Large intestine (tissue), 3 donors: ENCODE measurements at regions not wholly inside any gene's neighbourhood (a gene's known extent, or its start where the extent isn't known, plus 50 kb on each side); places are given as distances from the start of the nearest gene placed in this dataset.

Experiments used
- DNase-seq, 2 donors: peaks; one replicate each; pipeline versions ENCODE4 v3.0.0 to v3.0.0-alpha.2; 2013
- H3K27ac ChIP-seq: one replicate; pipeline ENCODE4 v1.5.1; 2013; ENCODE audit warnings: low read length
- H3K27me3 ChIP-seq: 2 replicates; pipeline ENCODE4 v1.6.1; 2013; ENCODE audit warnings: low read length; ENCODE audit not compliant: control insufficient read depth, insufficient read depth
- H3K36me3 ChIP-seq: 2 replicates; pipeline ENCODE4 v1.6.1; 2013; ENCODE audit warnings: low read length; ENCODE audit not compliant: control insufficient read depth, insufficient read depth
- H3K4me1 ChIP-seq: one replicate; pipeline ENCODE4 v1.6.1; 2013; ENCODE audit warnings: low read length; ENCODE audit not compliant: control insufficient read depth, insufficient read depth
- H3K4me3 ChIP-seq: one replicate; pipeline ENCODE4 v1.5.1; 2013; ENCODE audit warnings: low read length
- H3K9me3 ChIP-seq: one replicate; pipeline ENCODE4 v1.6.1; 2013; ENCODE audit warnings: mild to moderate bottlenecking, low read depth, low read length, moderate library complexity; ENCODE audit not compliant: control insufficient read depth
- WGBS: methylation state at CpG from one replicate; pipeline ENCODE4 v1.1.5; 2013; ENCODE audit warnings: low lambda C conversion rate; ENCODE audit not compliant: insufficient coverage; 5-methylcytosine and 5-hydroxymethylcytosine counted together

DNA sequence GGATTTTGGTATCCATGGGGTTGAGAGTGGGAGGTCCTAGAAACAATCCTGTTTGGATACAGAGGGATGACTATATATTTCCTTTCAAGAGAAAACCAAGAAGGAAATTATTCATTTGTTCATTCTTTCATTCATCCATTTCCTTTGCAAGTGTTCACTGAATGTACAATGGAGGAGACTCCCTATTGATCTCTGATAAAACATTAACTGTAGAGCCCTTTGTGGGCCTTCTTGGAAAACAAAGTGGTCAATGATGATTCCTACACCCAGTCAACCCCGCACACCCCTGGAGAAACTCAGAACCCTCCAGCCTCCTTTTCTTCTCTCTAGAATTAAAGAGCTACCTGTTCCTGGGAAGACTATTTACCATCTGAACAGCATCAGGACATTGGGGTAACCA, 247.3 kb downstream of the AUH start:
- WGBS, result no CpG with 5 or more reads among the region's 1 CpG
- Histone ChIP-seq H3K4me1 (peaks cover 11% of the 10 kb centered on the region), H3K27me3 (no peaks in the 10 kb centered on the region), H3K36me3 (no peaks in the 10 kb centered on the region), H3K27ac (no peak overlapping the region), H3K4me3 (no peak overlapping the region), H3K9me3 (peaks cover 14% of the 10 kb centered on the region)
- no peak for DNase-seq

DNA sequence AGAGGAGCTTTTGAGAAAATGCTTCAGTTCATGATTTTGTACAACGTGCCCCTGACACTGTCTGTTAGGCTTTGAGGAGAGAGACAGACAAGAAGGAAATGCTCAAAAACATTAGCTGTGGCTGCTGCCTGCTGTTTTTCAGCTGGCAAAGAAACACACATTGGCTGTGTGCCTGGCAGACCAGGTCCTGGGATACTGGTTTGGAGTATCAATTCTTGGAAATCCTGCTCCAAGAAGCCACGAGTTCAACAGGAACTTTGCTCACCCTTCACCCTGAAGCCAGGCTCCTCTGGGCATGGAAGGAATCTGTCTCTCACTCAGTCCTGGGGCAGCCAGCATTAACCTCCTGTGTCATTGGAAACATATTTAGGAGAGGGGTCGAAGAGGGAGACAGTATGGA, 245.5 kb downstream of the AUH start:
- H3K4me1 ChIP-seq, result peaks cover 11% of the 10 kb centered on the region
- no peak overlapping the region for H3K27ac ChIP-seq
- no peaks in the 10 kb centered on the region for H3K36me3 ChIP-seq
- H3K9me3 ChIP-seq, result peaks cover 14% of the 10 kb centered on the region
- WGBS, result no CpG with 5 or more reads among the region's 3 CpGs
- H3K27me3 ChIP-seq, result no peaks in the 10 kb centered on the region
- no peak overlapping the region for H3K4me3 ChIP-seq
- DNase-seq, result no peak

DNA sequence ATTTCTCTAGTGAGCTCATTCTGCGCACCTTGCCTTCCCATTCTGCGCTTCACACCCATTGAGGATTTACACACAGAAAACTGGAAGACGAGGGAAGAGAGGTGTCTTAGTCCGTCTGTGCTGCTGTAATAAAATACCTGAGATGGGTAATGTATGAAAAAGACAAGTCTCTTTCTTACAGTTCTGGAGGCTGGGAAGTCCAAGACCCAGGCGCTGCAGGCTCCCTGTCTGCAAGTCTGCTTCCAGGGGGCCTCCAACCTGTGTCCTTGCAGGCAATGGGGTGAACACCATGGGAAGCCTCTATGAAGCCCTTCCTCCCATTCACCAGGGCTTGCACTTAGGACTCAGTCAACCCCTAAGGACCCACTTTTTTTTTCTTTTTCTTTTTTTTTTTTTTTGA, 245.0 kb downstream of the AUH start:
- H3K4me1 ChIP-seq, result peaks cover 11% of the 10 kb centered on the region
- no CpG with 5 or more reads among the region's 5 CpGs for WGBS
- H3K36me3 ChIP-seq, result no peaks in the 10 kb centered on the region
- no peaks in the 10 kb centered on the region for H3K27me3 ChIP-seq
- peaks cover 14% of the 10 kb centered on the region for H3K9me3 ChIP-seq
- no peak for DNase-seq
- no peak overlapping the region for H3K4me3 ChIP-seq
- no peak overlapping the region for H3K27ac ChIP-seq

DNA sequence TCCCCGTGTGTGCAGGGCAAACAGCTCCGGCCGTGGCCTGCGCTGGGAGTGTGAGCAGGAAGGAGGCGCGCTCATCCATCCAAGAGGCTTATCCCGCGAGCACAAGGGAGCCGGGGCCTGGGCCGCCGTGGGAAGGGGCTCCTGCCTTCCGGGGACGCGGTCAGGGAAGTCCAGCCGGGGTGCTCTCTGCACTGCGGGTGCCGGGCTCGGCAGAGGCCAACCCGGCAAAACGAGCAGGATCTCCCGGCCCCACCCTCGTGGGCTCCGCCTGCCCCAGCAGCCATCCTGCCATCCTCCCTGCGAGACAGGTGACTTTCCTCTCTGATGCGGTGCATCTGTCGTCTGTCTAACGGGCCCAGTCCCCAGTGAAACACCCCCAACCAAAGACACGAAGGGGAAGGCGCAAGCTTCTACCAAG, 244.2 kb downstream of the AUH start:
- Histone ChIP-seq H3K9me3 (peaks cover 14% of the 10 kb centered on the region), H3K27me3 (no peaks in the 10 kb centered on the region), H3K4me1 (peaks cover 11% of the 10 kb centered on the region), H3K4me3 (peak overlapping the region; percentile 30), H3K36me3 (no peaks in the 10 kb centered on the region), H3K27ac (no peak overlapping the region)
- no CpG with 5 or more reads among the region's 29 CpGs for WGBS
- peak in 1 of 2 donors; percentile 12 for DNase-seq

DNA sequence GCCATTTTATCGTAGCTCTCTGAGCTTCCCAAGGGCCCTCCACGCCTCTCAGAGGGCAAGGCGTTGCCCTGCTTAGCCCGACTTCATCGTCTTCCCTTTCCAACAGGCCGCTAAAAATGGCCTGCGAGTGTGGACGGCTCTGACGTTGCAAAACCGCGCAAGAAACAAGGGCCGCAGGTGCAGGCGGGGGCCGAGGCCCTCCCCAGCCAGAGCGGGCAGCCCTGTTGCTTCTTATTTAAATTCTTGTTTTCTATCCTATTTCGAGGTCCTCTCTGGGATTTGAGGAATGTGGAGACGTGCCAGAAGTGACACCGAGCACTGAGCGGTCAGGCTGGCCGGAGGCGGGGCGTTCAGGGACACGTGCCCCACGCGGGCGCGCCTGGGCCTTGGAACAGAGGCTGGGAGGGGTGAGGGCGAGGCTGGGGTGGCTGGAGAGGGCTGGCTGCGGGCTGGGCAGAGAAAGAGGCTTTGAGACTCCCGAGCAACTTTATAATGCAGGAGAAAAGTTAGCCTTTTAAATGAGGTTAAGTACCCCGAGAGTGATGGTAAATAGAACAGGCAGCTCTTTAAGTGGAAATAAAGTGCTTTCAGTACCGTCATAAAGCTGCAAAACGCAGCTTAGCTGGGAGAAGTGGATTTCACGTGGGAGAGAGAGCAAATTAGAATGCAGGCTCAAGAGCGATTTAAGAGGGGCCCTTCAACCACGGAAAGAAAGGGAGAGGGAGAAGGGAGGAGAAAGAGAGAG, 243.6 kb downstream of the AUH start:
- Histone ChIP-seq H3K27me3 (no peaks in the 10 kb centered on the region), H3K36me3 (no peaks in the 10 kb centered on the region), H3K9me3 (peaks cover 14% of the 10 kb centered on the region), H3K4me3 (peak overlapping the region; percentile 30), H3K4me1 (peaks cover 11% of the 10 kb centered on the region), H3K27ac (peak overlapping the region; percentile 11)
- DNase-seq, result peak; percentile 70 to 85
- 0% methylated on average over 1 of the region's 36 CpGs for WGBS

DNA sequence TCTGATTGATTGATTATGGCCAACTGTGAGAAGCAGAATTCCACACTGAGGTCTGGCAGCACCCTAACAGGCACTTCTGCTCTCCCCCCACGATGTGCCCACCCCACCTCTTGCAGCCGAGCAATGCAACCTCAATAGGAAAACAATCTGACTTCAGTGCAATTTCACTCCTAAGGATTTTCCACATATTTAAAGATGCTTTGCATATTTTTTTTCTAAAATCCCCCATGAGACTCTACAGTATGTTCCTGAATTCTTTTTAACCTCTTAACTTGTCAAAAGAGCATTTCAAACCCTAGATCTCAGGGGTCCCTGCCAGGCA, 243.1 kb downstream of the AUH start:
- H3K27me3 ChIP-seq, result no peaks in the 10 kb centered on the region
- H3K4me3 ChIP-seq, result peak overlapping the region; percentile 30
- H3K36me3 ChIP-seq, result no peaks in the 10 kb centered on the region
- H3K9me3 ChIP-seq, result peaks cover 14% of the 10 kb centered on the region
- H3K27ac ChIP-seq, result no peak overlapping the region
- no CpG with 5 or more reads among the region's 2 CpGs for WGBS
- DNase-seq, result no peak
- peaks cover 11% of the 10 kb centered on the region for H3K4me1 ChIP-seq

DNA sequence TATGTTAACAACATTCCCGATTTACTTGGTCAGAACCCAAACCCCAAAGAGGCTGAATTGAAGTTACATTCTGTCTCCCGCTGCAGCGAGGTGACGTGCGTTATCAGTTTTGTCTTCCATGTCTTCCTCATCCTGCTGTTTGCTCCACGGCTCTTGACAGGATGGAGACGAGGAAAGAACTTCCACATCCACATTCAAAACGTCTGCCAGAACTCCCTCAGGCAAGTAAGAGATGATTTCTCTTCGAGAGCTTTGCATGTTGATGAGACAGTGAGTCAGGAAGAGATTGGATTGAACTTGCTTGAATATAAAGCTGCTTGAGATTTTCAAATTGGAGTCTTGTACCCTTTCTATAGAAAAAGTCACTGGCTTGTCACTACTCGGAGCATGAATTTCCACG, 242.6 kb downstream of the AUH start:
- Histone ChIP-seq H3K27ac (no peak overlapping the region), H3K27me3 (no peaks in the 10 kb centered on the region), H3K9me3 (peaks cover 14% of the 10 kb centered on the region), H3K36me3 (no peaks in the 10 kb centered on the region), H3K4me1 (peaks cover 11% of the 10 kb centered on the region), H3K4me3 (no peak overlapping the region)
- no peak for DNase-seq
- 100% methylated on average over 2 of the region's 11 CpGs for WGBS

DNA sequence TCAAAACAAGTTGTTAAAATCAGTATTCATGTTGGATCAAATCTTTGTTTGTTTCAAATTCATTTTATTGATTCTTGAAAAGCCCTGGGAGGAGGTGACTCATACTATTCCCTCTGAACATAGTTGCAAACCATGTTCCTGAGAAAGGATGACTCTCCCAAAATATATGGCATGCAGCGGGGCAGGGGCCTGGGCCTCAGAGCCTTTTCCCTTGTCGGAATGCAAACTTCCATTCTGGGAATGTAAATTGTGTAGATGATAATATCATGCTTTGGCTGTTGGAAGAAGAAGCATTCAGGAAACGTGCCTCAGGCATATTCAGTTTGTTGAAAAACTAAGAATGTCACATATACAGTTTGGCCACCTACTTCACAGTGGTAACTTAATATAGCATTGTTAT, 242.0 kb downstream of the AUH start:
- no CpG with 5 or more reads among the region's 3 CpGs for WGBS
- H3K27ac ChIP-seq, result no peak overlapping the region

DNA sequence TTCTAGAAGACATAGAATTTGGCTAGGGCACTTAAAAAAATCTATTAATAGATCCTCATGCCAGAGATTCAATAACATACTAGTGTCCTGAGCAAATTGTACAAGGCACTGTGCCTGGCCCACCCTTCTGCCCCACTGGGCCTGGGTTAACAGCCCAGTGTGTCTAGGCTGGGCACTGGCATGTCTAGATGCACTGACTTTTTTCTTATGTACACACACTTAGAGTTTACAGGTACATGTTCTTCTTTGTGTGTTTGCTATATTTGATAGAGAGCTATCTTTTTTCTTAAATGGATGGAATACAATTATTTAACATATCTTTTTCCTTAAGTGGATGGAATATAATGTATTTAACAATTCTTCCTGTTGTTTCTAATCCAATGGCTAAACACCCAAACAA, 241.5 kb downstream of the AUH start:
- H3K27ac ChIP-seq, result no peak overlapping the region

More for the DNA sequence above, 242.0 kb downstream of the AUH start:
- Histone ChIP-seq H3K4me3 (no peak overlapping the region), H3K36me3 (no peaks in the 10 kb centered on the region), H3K27me3 (no peaks in the 10 kb centered on the region), H3K4me1 (peaks cover 11% of the 10 kb centered on the region), H3K9me3 (peaks cover 14% of the 10 kb centered on the region)
- DNase-seq, result no peak

DNA sequence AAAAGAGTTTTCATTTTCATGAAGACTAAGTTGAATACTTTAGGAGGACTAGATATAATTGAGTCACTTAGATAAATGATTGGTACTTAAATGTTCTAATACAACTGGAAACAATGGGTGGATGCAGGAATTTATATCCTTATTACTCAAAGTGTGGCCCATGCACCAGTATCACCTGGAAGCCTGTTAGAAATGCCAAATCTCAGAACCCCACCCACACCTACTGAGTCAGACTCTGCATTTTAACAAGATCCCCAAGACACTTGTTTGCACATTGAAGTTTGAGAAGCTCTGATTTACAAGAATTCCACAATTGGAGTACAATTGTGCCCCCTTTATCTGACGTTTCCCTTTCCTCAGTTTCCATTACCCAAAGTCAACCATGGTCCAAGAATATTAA, 239.0 kb downstream of the AUH start:
- no CpG with 5 or more reads among the region's 1 CpG for WGBS
- H3K36me3 ChIP-seq, result no peaks in the 10 kb centered on the region
- no peak for DNase-seq
- peaks cover 11% of the 10 kb centered on the region for H3K4me1 ChIP-seq
- no peak overlapping the region for H3K4me3 ChIP-seq
- no peak overlapping the region for H3K27ac ChIP-seq
- no peaks in the 10 kb centered on the region for H3K27me3 ChIP-seq
- H3K9me3 ChIP-seq, result no peaks in the 10 kb centered on the region

More for the DNA sequence above, 241.5 kb downstream of the AUH start:
- Histone ChIP-seq H3K9me3 (peaks cover 14% of the 10 kb centered on the region), H3K4me3 (no peak overlapping the region), H3K4me1 (peaks cover 11% of the 10 kb centered on the region), H3K27me3 (no peaks in the 10 kb centered on the region), H3K36me3 (no peaks in the 10 kb centered on the region)
- DNase-seq, result no peak

DNA sequence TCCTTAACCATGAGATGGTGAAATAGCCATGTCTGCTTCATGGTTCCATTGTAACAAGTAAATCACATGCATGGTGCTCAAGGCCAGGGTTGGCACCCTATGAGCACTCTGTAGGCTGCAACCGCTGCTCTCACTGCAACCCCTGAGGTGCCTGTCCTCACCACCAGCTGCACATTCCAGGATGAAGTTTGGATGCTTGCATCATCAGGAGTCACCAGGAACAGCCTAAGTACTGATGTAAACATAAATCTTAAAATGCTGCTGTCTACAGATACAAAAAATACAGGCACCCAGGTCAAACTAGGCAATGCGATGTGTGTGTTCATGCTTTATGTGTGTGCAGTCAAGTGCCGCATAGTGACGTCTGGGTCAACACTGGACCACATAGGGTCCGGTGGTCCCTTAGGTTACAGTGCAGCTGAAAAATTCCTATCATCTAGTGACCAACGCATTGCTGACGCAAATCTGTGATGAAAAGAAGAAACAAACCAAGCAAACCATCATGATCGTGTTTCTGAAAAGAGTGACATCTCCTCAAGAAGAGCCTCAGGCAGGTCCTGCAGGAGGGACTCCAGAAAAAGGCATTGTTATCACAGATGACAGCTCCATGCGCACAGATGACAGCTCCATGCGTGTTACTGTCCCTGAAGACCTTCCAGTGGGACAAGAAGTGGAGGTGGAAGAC, 234.8 kb downstream of the AUH start:
- Histone ChIP-seq H3K9me3 (no peaks in the 10 kb centered on the region), H3K27me3 (no peaks in the 10 kb centered on the region), H3K27ac (no peak overlapping the region), H3K4me1 (peaks cover 3% of the 10 kb centered on the region), H3K36me3 (no peaks in the 10 kb centered on the region), H3K4me3 (no peak overlapping the region)
- no CpG with 5 or more reads among the region's 10 CpGs for WGBS
- DNase-seq, result no peak
